ENCODE measurements at regions not wholly inside any gene's neighbourhood (a gene's known extent, or its start where the extent isn't known, plus 50 kb on each side); places are given as distances from the start of the nearest gene placed in this dataset.

DNA sequence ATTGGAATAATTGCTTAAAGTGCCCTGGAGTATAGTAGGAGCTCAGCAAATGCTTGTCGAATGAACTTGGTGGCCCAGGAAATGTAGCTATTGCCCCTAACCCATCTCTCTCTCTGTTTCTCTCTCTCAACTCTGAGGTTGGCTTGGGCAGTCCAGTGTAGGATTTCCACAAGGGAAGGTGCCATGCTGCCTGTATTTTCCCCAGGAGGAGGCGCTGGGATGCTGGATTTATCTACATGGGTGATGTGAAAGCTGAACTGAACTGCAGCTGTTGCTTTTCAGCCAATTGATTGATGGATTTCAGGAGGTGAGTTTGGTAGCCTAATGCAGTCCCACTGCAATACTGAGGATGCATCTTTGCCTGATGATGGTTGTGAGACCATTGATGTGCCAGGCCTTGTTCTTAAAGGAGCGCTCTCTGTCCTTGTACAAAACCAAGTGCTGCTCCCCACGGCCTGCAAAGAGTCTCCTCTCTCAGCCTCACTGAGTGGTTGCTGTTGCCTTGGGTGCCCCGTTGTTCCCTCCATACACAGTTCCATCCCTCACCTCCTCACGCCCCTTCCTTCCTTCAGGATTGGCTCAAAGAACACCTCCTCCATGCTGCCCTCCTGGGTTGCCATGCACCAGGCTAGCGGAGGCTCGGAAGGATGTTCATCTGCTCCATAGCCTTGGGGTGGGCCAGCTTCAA is 200.6 kb downstream of the GLRX3 start:
- BruUV-seq (replicated peaks), result no TSS peak
- CTCF ChIA-PET, result no interaction called here
- H3K36me3 ChIP-seq (ENCODE audit: control insufficient read depth, insufficient read depth, low read length), result no peaks in the 10 kb centered on the region
- in situ Hi-C loops (cut with HindIII; ENCODE audit: low pct_unique_long_range_greater_than_20kb, low sequenced_read_pairs) (no loop called here), intact Hi-C loops (cut with micrococcal nuclease; ENCODE audit: unreplicated experiment) (no loop called here)
- H3K27ac ChIP-seq (ENCODE audit: low read length), result no peak overlapping the region
- ATAC-seq, result peak; percentile 57; the same call in 1 of the 2 replicates
- H3K9me3 ChIP-seq (ENCODE audit: control insufficient read depth, insufficient read depth, low read depth, low read length), result no peaks in the 10 kb centered on the region
- no peaks in the 10 kb centered on the region for H3K27me3 ChIP-seq (ENCODE audit: control insufficient read depth, insufficient read depth, low read length)
- H3K4me1 ChIP-seq (ENCODE audit: control insufficient read depth, insufficient read depth, low read length), result no peaks in the 10 kb centered on the region
- no peak for DNase-seq (ENCODE audit: low read depth, low spot score)
- no peak overlapping the region for H3K4me3 ChIP-seq (ENCODE audit: low read depth in 2 of 2, low read length in 2 of 2)
- no peak for TF ChIP-seq TCF7L2 (IDR thresholded peaks at IDR 0.05; ENCODE audit: low read depth, low read length)
- no peak for TF ChIP-seq REST (IDR thresholded peaks at IDR 0.05; ENCODE audit: insufficient read depth in 1 of 2, low read depth in 2 of 2, low read length in 1 of 2)
- TF ChIP-seq, protein P1, sequence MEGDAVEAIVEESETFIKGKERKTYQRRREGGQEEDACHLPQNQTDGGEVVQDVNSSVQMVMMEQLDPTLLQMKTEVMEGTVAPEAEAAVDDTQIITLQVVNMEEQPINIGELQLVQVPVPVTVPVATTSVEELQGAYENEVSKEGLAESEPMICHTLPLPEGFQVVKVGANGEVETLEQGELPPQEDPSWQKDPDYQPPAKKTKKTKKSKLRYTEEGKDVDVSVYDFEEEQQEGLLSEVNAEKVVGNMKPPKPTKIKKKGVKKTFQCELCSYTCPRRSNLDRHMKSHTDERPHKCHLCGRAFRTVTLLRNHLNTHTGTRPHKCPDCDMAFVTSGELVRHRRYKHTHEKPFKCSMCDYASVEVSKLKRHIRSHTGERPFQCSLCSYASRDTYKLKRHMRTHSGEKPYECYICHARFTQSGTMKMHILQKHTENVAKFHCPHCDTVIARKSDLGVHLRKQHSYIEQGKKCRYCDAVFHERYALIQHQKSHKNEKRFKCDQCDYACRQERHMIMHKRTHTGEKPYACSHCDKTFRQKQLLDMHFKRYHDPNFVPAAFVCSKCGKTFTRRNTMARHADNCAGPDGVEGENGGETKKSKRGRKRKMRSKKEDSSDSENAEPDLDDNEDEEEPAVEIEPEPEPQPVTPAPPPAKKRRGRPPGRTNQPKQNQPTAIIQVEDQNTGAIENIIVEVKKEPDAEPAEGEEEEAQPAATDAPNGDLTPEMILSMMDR (IDR thresholded peaks at IDR 0.05), result peak; percentile 56
- no peak for TF ChIP-seq POLR2AphosphoS5 (IDR thresholded peaks at IDR 0.05; ENCODE audit: low read depth, low read length)
- no peak for TF ChIP-seq SIN3A (IDR thresholded peaks at IDR 0.05; ENCODE audit: borderline replicate concordance, insufficient read depth, low read depth, low read length)
- POLR2A ChIA-PET, result no interaction called here

DNA sequence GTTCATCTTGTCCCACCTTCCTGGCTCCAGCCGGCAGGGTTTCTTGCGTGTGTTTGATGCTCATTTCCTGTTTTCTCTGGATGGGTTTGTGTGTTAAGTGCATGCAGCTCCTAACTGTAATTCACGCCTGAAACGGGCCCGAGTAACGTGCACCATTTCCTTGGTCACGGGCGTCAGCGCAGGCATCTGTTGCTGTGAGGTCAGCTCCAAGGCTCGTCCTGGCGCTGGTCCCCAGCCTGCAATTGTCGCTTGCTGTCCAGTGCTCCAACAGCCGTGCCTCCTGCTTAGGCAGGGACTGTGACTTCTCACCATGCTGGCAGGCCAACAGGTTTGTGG is 201.1 kb downstream of the GLRX3 start:
- in situ Hi-C loops (cut with HindIII; ENCODE audit: low pct_unique_long_range_greater_than_20kb, low sequenced_read_pairs), result no loop called here
- Histone ChIP-seq H3K9me3 (ENCODE audit: control insufficient read depth, insufficient read depth, low read depth, low read length) (no peaks in the 10 kb centered on the region), H3K4me3 (ENCODE audit: low read depth in 2 of 2, low read length in 2 of 2) (no peak overlapping the region), H3K27ac (ENCODE audit: low read length) (no peak overlapping the region), H3K27me3 (ENCODE audit: control insufficient read depth, insufficient read depth, low read length) (no peaks in the 10 kb centered on the region; the same call in 1 of the 2 replicates), H3K4me1 (ENCODE audit: control insufficient read depth, insufficient read depth, low read length) (no peaks in the 10 kb centered on the region), H3K36me3 (ENCODE audit: control insufficient read depth, insufficient read depth, low read length) (no peaks in the 10 kb centered on the region)
- ChIA-PET CTCF (no interaction called here), POLR2A (no interaction called here)
- TF ChIP-seq REST (IDR thresholded peaks at IDR 0.05; ENCODE audit: insufficient read depth in 1 of 2, low read depth in 2 of 2, low read length in 1 of 2) (no peak), SIN3A (IDR thresholded peaks at IDR 0.05; ENCODE audit: borderline replicate concordance, insufficient read depth, low read depth, low read length) (no peak), TCF7L2 (IDR thresholded peaks at IDR 0.05; ENCODE audit: low read depth, low read length) (no peak), POLR2AphosphoS5 (IDR thresholded peaks at IDR 0.05; ENCODE audit: low read depth, low read length) (no peak)
- TF ChIP-seq, protein P1 (IDR thresholded peaks at IDR 0.05), result no peak
- no peak for ATAC-seq
- intact Hi-C loops (cut with micrococcal nuclease; ENCODE audit: unreplicated experiment), result no loop called here
- BruUV-seq (replicated peaks), result no TSS peak
- no peak for DNase-seq (ENCODE audit: low read depth, low spot score)
